GM10248 (cell line): ENCODE measurements at regions not wholly inside any gene's neighbourhood (a gene's known extent, or its start where the extent isn't known, plus 50 kb on each side); places are given as distances from the start of the nearest gene placed in this dataset.

Source experiments
- CTCF ChIA-PET: fragments of 300-600 bp; sonication (Branson Sonifier 250); formaldehyde crosslinking; extraction: SDS; loops from one replicate; lab custom pipeline; 2021; ENCODE audit warnings: antibody characterized with exemption; lab: Yijun Ruan, JAX
- POLR2A ChIA-PET: fragments of 350-650 bp; sonication (Branson Sonifier 250); formaldehyde crosslinking; extraction: SDS; loops from one replicate; lab custom pipeline; 2020; ENCODE audit warnings: antibody characterized with exemption; lab: Yijun Ruan, JAX
- DNase-seq: peaks from one replicate; pipeline ENCODE4 v3.0.0; 2012; ENCODE audit errors: extremely low spot score
- TF ChIP-seq, protein P1 (sequence below): IDR thresholded peaks from 2 replicates; pipeline ENCODE4 v1.5.1; 2012; ENCODE audit warnings: mild to moderate bottlenecking, low read depth; ENCODE audit errors: extremely low read depth, missing control alignments, control extremely low read depth

DNA sequence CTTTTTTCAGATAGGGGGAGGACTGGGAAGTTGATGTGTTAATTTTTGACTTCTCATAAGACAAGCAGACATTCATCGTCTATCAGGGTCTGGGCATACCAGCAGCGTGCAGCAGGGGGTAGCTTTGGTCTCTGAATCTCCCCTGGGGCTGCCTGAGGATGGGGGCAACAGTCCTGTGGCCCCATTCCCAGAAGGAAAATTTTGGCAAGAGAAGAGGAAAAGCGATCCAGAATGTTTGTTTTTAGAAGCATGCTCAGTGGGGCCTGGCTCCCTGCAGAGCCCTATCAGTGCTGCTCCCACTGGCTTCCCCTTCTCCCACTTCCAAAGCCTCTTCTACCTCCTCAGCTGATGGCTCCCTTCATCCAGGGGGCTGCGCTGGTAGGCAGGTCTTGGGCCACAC lies 194.8 kb upstream of the IL12B start:
- TF ChIP-seq, protein P1, sequence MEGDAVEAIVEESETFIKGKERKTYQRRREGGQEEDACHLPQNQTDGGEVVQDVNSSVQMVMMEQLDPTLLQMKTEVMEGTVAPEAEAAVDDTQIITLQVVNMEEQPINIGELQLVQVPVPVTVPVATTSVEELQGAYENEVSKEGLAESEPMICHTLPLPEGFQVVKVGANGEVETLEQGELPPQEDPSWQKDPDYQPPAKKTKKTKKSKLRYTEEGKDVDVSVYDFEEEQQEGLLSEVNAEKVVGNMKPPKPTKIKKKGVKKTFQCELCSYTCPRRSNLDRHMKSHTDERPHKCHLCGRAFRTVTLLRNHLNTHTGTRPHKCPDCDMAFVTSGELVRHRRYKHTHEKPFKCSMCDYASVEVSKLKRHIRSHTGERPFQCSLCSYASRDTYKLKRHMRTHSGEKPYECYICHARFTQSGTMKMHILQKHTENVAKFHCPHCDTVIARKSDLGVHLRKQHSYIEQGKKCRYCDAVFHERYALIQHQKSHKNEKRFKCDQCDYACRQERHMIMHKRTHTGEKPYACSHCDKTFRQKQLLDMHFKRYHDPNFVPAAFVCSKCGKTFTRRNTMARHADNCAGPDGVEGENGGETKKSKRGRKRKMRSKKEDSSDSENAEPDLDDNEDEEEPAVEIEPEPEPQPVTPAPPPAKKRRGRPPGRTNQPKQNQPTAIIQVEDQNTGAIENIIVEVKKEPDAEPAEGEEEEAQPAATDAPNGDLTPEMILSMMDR: no peak
- ChIA-PET CTCF (interaction anchor here (0.8 to 0.9 kb wide), 2 partner anchors 9 to 462 kb away, joined by 4 read pairs; no protein-coding TSS in a partner anchor), POLR2A (no interaction called here)

DNA sequence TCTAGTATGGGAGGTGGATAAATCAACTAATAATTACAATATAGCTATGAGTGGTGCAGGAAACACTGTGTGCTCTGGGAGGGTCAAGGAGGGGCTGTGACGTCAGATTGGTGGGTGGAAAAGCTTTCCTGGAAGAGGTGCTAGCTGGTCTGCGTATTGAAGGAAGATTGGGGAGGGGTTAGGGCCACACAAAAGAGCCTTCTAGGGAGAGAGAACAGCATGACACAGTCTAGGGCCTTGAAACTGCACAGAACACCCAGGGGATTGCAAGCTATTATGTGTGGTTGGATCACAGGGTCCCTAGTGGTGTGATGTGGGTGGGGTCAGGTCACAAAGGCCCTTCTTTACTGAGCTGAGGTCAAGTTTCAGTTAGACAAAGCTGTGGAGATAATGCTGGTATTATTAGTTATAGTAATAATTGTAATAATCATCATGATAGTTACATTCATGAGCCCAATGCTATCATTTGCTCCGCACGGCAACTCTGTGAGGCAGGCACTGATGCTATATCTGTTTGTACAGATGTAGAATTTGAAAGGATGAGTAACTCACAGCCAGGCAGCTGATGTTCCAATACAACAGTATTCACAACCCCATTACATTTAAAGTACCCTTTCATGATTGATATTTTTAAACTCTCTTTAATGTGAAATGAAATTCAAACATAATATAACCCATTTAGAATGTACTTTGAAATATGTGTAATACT lies 197.4 kb upstream of the IL12B start:
- DNase-seq: no peak
- TF ChIP-seq, protein P1: no peak
- ChIA-PET CTCF (interaction anchor here (0.8 to 2.0 kb wide), 3 partner anchors 12 to 24 kb away, joined by 3 to 6 read pairs (median 5); no protein-coding TSS in a partner anchor), POLR2A (no interaction called here)

More for the DNA sequence above, 194.8 kb upstream of the IL12B start:
- DNase-seq: no peak

DNA sequence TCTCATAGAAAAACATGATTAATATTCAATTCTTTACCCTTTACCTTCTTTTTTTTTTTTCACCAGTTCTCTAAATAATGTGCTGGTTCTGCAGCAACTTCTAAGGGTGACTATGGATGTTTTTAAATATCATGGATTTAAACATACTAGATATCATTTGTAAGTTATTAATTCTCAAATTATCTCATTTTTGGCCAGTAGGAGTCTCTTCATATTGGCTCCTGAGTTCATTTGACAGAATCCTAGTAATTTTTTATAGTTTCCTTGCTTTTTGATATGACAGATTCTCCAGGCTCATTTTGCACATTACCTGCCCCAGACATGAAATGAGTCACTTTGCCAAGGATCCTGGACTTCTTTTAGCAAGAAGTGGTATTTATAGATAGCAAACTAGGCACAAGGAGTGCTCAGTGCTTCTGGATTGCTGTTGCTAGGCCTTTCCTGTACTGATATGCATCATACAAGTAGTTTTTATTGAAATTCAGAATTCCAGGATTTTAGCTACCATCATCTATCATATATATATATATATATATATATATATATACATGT lies 201.3 kb upstream of the IL12B start:
- CTCF ChIA-PET: interaction anchor here (1.0 kb wide), 1 partner anchor 15 kb away, joined by 5 read pairs; no protein-coding TSS in a partner anchor
- no peak for DNase-seq
- TF ChIP-seq, protein P1: no peak
- POLR2A ChIA-PET: no interaction called here

DNA sequence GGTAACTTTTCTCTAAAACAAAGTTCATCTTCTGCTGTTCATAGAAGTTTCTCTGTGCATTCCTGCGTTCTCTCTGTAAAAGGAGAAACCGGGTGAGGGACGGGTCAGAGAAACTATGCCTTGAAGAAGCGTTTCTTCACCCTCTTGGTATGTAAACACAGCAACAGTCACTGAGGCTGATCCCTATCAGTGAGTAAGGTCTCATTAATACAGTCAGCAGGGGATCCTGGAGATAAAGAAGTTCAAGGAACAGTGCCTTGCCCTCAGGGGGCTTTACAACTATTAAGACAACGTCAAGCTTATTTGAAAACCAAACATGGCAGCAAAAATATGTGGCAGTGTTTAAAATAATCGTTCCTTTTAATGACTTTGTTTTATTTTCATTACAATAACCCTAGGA lies 202.9 kb upstream of the IL12B start:
- DNase-seq: no peak
- POLR2A ChIA-PET: no interaction called here
- CTCF ChIA-PET: no interaction called here
- TF ChIP-seq, protein P1: no peak

DNA sequence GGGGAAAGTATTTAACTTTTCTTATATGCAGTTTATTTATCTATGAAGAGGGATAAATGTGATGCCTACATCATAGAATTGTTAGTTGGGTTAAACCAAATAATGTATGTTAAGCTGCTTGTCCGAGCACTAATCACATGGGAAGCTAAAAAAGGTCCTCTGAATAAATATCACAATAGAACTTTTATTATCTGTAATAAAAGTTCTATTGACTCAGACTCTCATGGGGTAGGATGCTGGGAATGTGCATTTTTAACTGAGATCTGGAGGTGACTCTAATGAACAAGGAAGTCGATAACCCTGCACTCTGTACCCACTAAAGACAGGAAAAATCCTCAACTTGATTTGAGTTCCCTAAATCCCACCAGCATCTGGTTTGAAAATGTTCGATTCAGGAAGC lies 205.9 kb upstream of the IL12B start:
- POLR2A ChIA-PET: no interaction called here
- TF ChIP-seq, protein P1: no peak
- CTCF ChIA-PET: interaction anchor here (1.0 kb wide), 1 partner anchor 30 kb away, joined by 3 read pairs; no protein-coding TSS in a partner anchor

DNA sequence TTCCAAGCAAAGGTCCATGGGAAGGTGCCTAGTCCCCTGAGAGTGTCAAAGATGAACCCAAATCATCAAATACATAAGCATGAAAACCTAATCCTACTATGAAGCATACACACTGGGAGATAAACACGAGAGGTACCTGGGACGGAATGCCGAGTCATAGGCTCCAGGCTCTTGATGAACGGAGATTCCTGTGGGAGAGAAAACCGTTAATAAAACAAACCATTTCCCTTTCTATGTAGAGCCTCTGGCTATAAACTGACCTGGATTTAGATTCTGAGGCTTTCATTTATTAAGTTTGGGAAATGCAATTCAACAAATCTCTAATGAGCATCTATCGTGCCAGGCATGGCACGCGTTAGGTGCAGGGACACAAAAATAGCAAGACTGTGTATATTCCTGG lies 206.4 kb upstream of the IL12B start:
- ChIA-PET CTCF (interaction anchor here (1.0 kb wide), 1 partner anchor 31 kb away, joined by 3 read pairs; no protein-coding TSS in a partner anchor), POLR2A (no interaction called here)
- TF ChIP-seq, protein P1: no peak
- DNase-seq: no peak

More for the DNA sequence above, 205.9 kb upstream of the IL12B start:
- no peak for DNase-seq
